HG02588 (cell line): ENCODE measurements at regions not wholly inside any gene's neighbourhood (a gene's known extent, or its start where the extent isn't known, plus 50 kb on each side); places are given as distances from the start of the nearest gene placed in this dataset.
"Not testable (repeated sequence)": the region's sequence is repeated elsewhere in the genome, so short reads cannot be mapped to it uniquely, and the experiment has no call there.

Source experiments
- ATAC-seq: cut with Tn5 transposase; IDR thresholded peaks from one replicate; pipeline ENCODE4 v1.9.1; 2021; ENCODE audit warnings: mild to moderate bottlenecking, moderate library complexity; ENCODE audit not compliant: unreplicated experiment

DNA sequence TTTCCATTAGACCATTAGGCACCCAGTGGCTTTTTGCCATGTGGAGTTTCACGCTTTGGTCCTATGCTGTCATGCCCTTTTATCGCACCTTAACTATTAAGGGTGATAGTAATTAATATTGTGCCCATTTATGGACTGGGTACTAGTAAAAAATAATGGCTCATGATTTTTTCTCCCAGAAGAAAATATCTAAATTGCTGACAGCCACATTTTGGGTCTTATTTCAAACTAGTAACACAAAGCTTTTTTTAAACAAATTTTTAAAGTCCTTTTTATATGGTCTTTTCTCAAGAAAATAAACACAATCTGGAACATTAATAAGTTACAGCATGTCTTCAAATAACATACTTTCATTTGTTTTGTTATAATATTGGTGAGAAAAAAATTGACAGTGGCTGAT is 179.7 kb downstream of the ANKRD7 start:
- no peak for ATAC-seq

DNA sequence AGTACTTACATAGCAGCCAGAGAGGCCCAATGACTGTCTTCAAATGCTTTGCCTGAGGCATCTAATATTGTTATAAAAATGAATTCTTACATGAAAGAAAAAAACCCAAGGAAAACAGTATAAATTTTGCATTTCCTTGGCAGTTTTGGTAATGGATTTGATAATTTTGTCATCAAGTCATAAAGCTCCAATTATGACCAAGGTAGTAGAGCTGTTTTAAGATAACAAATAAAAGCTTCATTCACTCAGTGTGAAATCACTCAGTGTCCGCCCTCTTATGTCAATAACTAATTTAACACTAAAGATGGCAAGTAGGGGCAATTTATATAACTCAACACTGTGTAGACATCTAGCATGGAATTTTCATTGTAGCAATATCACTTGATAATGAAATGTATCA is 193.9 kb downstream of the ANKRD7 start:
- no peak for ATAC-seq

DNA sequence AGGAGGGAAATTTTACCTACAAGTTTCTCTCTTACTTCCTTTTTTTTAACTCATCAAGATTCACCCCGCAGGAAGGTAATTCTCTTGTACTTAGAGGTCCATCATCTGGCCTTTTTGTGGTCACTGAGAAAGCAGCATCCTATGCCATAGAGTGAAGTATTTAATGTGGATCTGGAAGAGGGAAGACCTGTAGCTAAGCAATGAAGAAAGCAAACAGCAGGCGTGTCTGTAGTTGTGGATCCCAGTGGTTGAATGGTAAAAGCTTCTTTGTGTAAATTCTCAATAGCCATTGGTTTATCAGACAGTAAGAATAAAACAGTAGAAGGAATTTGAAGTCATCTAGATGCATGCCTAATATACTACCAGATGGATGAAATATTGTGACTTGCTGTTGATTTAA is 196.4 kb downstream of the ANKRD7 start:
- ATAC-seq = no peak

DNA sequence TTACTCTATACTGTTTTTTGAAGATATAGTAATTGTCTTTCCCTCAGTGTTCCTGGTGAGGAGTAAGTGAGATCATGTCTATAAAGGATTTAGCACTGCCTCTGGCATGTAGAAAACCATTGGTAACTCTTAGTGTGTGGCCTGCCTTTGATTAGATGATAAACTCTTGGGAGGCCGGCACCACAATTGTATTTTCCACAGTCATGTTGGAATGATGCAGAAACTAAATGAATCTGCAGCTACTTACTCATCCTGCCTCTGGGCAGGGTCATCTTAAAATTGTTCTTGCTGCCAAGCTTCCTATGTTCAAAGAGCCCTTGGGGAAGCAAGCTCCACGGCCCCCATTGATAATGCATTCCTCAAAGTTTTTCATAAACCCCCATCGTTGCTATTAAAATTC is 204.6 kb downstream of the ANKRD7 start:
- no peak for ATAC-seq

DNA sequence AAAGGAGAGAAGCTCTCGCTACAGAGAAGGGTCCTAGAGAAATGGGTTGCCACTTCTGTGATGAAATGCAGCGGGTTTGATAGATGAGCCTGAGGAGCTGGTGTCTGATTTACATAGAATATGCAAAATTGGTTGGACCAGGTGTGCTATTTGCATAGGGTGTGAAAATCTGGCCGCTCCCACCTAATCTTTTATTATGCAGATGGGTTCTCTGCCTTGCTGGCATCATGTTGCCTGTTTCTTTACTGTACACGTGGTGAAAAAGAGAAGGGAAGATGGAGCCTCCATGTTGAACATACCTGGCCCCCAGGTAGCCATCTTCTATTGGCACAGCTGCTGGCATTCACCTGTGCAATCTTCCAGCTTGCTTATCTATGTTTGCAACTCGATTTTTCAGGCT is 212.2 kb downstream of the ANKRD7 start:
- ATAC-seq = no peak

DNA sequence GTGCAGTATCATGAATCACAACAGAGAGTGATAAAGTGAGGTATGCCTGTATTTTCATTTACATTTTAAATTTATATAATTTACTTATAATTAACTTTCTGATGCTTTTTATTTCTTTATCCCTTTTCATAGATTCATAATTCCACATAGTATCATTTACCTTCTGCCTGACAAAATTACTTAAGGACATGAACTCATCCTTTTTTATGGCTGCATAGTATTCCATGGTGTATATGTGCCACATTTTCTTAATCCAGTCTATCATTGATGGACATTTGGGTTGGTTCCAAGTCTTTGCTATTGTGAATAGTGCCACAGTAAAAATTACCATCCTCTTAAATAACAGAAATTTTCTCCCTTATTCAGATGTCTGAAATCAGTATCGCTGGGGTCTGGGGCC is 224.5 kb downstream of the ANKRD7 start:
- not testable (repeated sequence) for ATAC-seq

DNA sequence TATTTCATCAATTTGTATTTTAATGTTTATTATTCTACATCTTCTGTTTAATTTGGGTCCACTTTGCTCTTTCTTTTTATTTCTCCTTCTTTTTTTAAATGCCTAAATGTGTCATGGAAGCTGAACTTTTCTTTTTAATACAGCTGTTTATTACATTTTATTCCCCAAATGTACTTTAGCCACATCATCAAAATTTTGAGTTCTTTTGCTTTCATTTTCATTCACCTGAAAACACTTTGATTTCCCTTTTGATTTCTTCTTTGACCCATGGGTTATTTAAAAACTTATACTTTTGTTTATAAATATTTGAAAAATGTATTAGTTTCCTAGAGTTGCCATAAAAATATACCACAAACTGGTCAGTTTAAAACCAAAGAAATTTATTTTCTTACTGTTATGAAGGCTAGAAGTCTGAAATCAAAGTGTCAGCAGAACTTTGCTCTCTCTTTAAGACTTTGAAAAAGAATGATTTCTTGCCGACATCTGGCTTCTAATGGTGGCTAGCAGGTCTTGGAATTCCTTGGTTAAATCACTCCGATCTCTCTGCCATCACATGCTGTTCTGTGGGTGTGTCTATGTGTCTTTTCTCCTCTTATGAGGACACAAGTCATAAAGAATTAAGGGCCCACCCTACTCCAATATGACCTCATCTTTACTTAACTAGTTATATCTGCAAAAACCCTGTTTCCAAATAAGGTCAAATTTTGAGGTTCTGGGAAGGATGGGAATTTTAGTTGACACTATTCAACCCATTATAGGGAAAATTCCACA is 225.5 kb downstream of the ANKRD7 start:
- no peak for ATAC-seq

DNA sequence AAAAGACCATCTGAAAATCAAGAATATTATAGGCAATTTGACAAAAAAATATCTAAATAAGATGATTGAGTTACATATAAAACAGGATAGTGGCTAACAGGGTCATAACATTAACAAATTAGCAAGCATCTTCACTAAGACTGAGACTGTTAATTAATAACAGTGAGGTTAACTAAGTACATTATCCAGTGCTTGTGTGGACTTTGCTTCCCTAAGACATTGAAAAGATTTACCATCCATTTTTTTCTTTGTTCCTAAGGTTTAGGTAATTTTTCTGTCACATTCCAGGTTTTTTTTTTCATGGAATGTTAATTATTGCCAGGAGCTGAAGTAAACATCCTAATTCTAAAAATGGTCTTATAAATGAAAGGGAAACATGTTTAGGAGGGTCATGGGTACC is 227.6 kb downstream of the ANKRD7 start:
- ATAC-seq = no peak

DNA sequence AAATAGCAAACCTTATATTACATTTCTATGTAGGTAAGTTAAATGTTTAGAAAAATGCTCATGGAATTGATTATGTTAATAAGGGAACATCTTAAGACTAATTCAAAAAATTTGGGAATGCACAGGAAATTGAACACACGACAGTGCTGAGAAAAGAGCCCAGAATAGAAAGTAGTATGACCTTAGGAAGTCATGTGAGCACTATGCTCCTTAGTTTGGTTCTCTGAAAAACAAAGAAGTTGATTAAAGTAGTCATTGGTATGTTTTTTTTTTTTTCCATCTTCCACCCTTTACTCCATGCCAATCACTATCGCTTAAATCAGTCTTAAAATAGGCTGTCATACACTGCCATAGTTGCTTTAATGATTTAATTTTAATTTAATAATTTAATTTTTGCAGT is 242.9 kb downstream of the ANKRD7 start:
- no peak for ATAC-seq

DNA sequence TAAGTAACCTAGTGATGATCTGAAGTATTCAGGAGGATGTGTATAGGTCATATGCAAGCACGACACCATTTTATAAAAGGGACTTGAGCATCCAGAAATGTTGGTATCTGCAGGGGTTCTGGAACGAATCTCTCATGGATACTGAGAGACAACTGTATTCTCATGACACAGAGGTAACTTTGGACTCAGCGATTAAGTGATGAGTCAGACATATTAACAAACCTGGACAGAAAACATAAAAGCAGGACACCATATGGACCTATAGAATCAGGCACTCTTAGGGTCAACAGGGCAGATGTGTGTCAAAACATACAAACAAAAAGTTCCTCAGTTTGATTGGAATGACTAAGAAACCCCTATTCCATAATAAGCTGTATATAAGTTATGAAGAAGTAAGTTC is 248.1 kb downstream of the ANKRD7 start:
- no peak for ATAC-seq

DNA sequence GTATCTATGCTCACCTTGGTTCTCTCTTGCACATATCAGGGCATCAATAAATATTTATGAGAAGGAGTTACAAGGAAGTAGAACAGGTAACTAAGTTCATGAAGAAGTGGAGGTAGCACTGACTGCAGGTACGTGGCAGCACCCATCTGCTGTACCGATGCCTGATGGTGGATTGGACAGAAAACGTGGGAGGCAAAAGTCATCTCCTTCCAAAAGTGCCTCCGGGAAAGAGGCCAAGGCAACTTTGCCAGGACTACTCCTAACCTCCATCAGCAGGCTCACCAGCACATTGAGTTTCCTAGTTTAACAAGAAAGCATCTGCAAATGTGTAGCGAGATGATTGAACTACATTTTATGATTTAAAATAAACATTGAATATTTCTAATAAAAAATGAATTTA is 248.8 kb downstream of the ANKRD7 start:
- no peak for ATAC-seq

DNA sequence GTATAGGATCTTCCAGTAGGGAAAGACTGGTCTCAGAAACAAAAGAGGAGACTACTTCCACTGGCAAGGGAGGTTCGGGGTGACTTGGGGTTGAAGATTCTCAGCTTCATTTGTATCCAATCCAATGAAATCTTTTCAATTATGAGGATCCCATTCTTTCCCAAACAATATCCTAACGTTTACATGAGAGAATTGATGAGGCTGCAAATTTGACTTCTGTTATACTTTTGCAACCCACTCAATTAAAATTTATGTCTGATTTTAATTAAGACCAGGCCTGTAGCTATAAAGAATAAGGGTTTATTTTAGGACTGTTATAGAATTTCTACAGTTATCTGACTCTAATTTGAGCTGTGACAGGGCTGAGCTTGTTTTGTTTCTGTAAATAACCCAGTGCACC is 251.5 kb downstream of the ANKRD7 start:
- no peak for ATAC-seq

DNA sequence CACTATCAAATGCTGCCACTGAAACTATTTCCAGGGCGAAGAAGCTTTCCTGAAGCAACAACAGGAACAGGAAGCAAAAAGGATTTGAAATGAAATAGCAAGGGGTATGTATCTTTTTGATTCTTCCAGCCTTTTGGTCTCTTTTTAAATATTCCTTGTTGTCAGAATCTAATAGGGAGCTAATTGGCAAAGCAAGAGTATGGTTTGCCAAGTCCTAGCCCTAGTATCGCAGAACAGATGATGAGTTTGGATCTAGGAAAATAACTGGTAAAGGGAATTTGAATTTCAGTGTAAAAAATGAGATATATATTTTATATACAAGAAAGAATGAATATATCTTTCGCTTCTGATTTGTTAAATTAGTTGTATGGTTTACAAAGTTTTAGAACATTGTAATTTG is 252.5 kb downstream of the ANKRD7 start:
- no peak for ATAC-seq

DNA sequence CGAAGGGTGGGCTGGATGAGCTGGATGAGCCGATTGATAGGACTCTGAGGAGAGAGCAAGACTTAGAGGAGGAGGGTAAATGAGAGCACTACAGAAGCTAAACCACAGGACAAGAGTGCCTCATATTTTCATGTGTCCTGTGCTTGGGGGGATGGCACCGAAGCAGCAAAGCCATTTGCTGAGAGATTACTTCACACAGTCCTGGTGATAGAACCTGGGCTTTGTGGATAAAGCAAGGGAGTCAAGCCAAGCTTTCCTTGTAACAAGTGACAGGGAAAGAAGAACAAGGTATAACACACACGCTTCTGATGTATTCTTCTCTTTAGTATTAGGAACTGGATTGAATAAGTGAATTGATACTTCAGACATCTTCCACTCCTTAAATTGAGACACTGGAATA is 253.7 kb downstream of the ANKRD7 start:
- ATAC-seq = no peak

DNA sequence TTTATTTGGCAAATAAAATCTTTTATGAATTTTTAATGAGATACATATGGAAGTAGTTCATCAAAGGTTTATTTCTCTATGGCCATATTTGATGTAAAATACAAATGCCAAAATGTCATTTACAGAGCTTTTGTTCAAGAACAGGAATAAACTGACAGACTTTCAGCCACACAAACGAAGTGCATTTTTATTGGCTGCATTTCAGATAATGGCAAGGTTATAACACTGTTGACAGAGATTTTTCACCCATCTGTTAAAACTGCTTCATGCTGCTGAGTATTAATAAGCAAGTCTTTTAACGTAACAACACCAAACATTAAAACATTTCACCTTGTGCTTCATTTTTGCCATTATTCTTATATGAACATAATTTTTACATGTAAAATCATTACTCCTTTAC is 254.4 kb downstream of the ANKRD7 start:
- ATAC-seq = no peak

DNA sequence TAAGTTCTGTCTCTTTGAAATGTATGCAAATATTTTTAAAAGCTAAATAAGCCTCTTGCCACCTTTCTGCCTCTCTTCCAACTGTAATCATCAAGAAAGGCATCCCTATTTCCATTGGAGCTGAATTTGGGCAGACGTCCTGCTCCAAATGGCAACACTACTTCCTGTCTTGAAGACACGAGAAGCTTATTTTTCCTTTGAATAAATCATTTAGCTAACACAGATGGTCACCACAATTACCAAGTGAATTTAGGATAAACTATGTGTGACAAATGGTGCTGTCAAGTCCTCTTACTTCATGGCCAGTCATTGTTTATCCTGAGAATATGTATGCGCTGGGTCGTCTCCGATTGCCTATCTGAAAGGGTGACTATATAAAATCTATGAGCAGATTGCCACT is 268.0 kb downstream of the ANKRD7 start:
- no peak for ATAC-seq

DNA sequence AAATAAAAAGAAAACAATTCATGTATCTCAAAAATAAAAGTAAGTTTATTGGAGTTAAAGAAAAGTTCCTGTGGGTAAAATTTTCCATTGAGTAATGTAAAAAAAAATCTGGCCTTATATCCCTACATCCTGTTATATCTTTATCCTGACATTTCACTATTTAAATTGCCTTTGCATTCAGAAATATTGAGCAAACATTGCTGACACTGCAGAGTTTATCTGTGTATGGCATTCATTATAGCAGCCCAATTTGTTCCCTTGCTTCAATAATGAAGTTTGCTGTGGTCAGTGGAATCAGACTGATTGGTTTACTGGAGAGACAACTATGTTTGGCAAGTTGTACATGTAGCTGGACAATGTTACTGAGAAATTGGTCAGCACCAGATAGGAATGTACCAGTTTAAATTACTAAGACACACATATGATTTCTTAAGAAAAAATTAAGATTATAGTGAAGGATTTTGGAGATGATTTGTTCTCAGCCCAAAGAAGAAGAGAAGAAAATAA is 271.7 kb downstream of the ANKRD7 start:
- no peak for ATAC-seq

DNA sequence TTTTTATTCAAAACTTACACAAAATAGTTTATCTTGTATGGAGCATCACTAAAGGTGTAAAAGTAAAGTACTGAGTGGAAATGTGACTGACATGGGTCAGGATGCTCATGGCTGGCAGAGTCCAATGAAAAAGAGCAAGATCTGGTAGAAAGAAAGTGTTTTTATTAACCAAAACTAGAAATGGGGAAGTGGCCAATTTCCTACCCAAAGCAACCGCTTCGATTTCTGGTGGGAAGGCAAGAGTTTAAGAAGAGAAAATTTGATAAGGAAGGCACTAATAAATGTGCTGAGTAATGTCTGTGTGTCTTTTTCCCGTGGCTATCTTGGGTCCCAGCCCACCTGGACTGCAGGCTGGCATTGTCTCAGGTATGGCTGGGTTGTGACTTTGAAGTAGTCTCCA is 277.7 kb downstream of the ANKRD7 start:
- no peak for ATAC-seq

DNA sequence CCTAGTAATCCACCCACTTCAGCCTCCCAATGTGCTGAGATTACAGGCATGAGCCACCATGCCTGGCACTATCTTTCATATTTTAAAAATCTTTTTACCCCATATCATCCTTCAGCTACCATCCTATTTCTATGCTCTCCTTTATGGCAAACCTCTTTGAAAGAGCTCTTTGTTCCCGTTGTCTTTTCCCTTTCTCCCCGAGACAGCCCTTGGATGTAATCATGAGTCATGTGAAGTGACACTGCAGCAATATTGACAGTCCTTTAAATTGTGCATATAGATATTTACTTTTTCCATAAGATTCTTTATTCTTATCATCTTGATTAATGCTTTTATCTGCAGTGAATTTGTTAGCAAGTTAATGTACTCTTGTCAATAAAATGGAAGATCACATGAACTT is 286.6 kb downstream of the ANKRD7 start:
- no peak for ATAC-seq

DNA sequence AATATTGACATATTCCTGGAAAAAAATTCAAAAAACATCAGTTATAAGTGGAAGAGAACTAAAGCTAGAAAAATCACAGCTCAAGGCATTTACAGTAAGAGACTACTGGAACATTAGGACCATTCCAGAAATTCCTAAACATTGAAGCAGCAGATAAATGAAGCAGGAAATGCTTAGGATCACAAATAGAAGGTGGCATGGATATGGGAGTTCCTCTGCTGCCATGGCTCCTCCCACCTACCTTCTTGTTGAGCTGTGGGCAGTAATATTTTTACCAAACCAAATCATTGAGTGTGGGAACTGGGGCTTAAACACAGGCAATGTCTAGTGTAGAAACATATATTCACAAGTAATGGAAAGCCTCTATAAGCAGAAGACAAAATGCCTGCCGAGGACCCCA is 292.8 kb downstream of the ANKRD7 start:
- ATAC-seq = no peak

DNA sequence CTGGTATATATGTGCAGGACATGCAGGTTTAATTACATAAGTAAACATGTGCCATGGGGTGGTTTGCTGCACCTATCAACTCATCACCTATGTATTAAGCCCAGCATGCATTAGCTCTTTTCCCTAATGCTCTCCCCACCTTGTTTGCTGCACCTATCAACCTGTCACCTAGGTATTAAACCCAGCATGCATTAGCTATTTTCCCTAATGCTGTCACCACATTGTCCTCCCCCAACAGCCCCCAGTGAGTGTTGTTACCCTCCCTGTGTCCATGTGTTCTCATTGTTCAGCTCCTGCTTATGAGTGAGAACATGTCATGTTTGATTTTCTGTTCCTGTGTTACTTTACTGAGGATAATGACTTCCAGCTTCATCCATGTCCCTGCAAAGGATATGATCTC is 300.5 kb downstream of the ANKRD7 start:
- no peak for ATAC-seq

DNA sequence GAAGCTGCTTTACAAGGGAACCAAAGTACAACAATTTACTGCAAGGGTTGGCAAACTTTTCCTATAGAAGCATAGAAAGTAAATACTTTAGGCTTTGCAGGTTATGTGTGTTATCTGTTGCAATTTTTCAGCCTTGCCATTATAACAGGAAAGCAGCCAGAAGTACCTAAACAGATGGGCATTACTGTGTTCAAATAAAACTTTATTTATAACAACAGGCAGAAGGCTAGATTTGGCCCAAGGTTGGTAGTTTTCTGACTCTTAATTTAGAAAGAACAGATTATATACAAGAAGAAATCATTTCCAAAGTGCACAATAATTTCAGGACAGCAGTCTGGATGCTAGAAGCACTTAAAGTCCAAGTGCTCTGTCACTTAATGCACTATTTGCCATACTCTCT is 307.1 kb downstream of the ANKRD7 start:
- ATAC-seq = no peak

DNA sequence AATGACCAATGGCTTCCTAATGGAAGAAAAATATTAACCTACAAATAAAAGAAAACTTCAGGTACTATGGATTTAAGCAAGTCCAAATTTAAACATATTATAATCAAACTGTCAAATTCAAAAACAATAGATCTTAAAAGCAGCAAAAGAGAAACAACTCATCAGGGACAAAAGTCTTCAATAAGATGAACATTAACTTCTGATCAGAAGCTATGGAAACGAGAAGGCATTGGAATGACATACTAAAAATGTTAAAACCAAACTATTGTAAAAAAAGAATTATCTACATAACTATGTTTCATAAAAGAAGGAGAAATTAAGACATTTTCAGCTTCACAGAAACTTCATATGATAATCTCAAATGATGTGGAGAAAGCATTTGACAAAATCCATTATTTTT is 334.7 kb downstream of the ANKRD7 start:
- no peak for ATAC-seq
